Fibroblast of pulmonary artery (primary cell): ENCODE measurements at regions not wholly inside any gene's neighbourhood (a gene's known extent, or its start where the extent isn't known, plus 50 kb on each side); places are given as distances from the start of the nearest gene placed in this dataset.

Experiments
- DNase-seq: peaks from one replicate; pipeline ENCODE4 v3.0.0-alpha.2; 2010; ENCODE audit warnings: low read depth
- H3K4me3 ChIP-seq: replicated peaks from 2 replicates; pipeline ENCODE4 v1.5.1; 2011; ENCODE audit warnings: low read depth, mild to moderate bottlenecking, control low read depth, low read length, moderate library complexity
- CTCF ChIP-seq: IDR thresholded peaks from 2 replicates; pipeline ENCODE4 v1.5.1; 2011; ENCODE audit warnings: mild to moderate bottlenecking, control low read depth, low read length, inconsistent platforms; ENCODE audit errors: missing control alignments

GRCh38 chr5:60489377-60489776 is 210.6 kb downstream of the DEPDC1B start:
- TF ChIP-seq CTCF, result no peak
- no peak overlapping the region for H3K4me3 ChIP-seq
- no peak for DNase-seq

- no peak for TF ChIP-seq CTCF
- no peak overlapping the region for H3K4me3 ChIP-seq
- DNase-seq, result no peak
Observed at GRCh38 chr5:60488466-60489130, 211.4 kb downstream of the DEPDC1B start.

GRCh38 chr5:60487885-60488442 is 212.0 kb downstream of the DEPDC1B start:
- H3K4me3 ChIP-seq, result no peak overlapping the region
- no peak for DNase-seq
- no peak for TF ChIP-seq CTCF

- no peak for TF ChIP-seq CTCF
- H3K4me3 ChIP-seq, result no peak overlapping the region
Observed at GRCh38 chr5:60487476-60487875, 212.5 kb downstream of the DEPDC1B start.

GRCh38 chr5:60485361-60485760 is 214.6 kb downstream of the DEPDC1B start:
- H3K4me3 ChIP-seq, result no peak overlapping the region
- TF ChIP-seq CTCF, result no peak
- DNase-seq, result no peak

More at GRCh38 chr5:60487476-60487875, 212.5 kb downstream of the DEPDC1B start:
- DNase-seq, result no peak

GRCh38 chr5:60483050-60483449 is 216.9 kb downstream of the DEPDC1B start:
- TF ChIP-seq CTCF, result no peak
- H3K4me3 ChIP-seq, result no peak overlapping the region
- no peak for DNase-seq

- TF ChIP-seq CTCF, result no peak
Observed at GRCh38 chr5:60482301-60482700, 217.7 kb downstream of the DEPDC1B start.

More at GRCh38 chr5:60482301-60482700, 217.7 kb downstream of the DEPDC1B start:
- H3K4me3 ChIP-seq, result no peak overlapping the region
- DNase-seq, result no peak
